Right hindlimb (tissue), 1 donor: ENCODE measurements at regions not wholly inside any gene's neighbourhood (a gene's known extent, or its start where the extent isn't known, plus 50 kb on each side); places are given as distances from the start of the nearest gene placed in this dataset.

Experiments
- DNase-seq: peaks from one replicate; pipeline ENCODE4 v3.0.0-alpha.2; 2018

GRCh38 chr12:89946518-89947135, 238.0 kb upstream of the ATP2B1 start:
- no peak for DNase-seq

GRCh38 chr12:89945123-89945522, 236.5 kb upstream of the ATP2B1 start:
- DNase-seq: no peak

GRCh38 chr12:89943463-89943862, 234.8 kb upstream of the ATP2B1 start:
- DNase-seq: no peak

- no peak for DNase-seq
Measured at GRCh38 chr12:89941436-89941835, 232.8 kb upstream of the ATP2B1 start.

- DNase-seq: no peak
Measured at GRCh38 chr12:89939522-89940215, 231.0 kb upstream of the ATP2B1 start.

GRCh38 chr12:89936631-89937030, 228.0 kb upstream of the ATP2B1 start:
- DNase-seq: no peak

GRCh38 chr12:89935850-89936249, 227.2 kb upstream of the ATP2B1 start:
- no peak for DNase-seq

- no peak for DNase-seq
Measured at GRCh38 chr12:89933911-89934310, 225.3 kb upstream of the ATP2B1 start.

- DNase-seq: no peak
Measured at GRCh38 chr12:89932954-89933353, 224.3 kb upstream of the ATP2B1 start.

GRCh38 chr12:89928467-89928866, 219.8 kb upstream of the ATP2B1 start:
- DNase-seq: no peak

- DNase-seq: no peak
Measured at GRCh38 chr12:89927226-89927698, 218.6 kb upstream of the ATP2B1 start.

GRCh38 chr12:89924191-89924590, 215.6 kb upstream of the ATP2B1 start:
- DNase-seq: no peak

GRCh38 chr12:89923091-89923490, 214.5 kb upstream of the ATP2B1 start:
- DNase-seq: no peak

GRCh38 chr12:89920866-89921265, 212.2 kb upstream of the ATP2B1 start:
- no peak for DNase-seq

- DNase-seq: no peak
Measured at GRCh38 chr12:89919241-89919906, 210.7 kb upstream of the ATP2B1 start.

GRCh38 chr12:89918172-89918846, 209.7 kb upstream of the ATP2B1 start:
- no peak for DNase-seq

- no peak for DNase-seq
Measured at GRCh38 chr12:89909753-89910152, 201.1 kb upstream of the ATP2B1 start.

- no peak for DNase-seq
Measured at GRCh38 chr12:89907659-89908058, 199.0 kb upstream of the ATP2B1 start.

GRCh38 chr12:89906824-89907223, 198.2 kb upstream of the ATP2B1 start:
- no peak for DNase-seq

- DNase-seq: no peak
Measured at GRCh38 chr12:89906178-89906577, 197.5 kb upstream of the ATP2B1 start.

- no peak for DNase-seq
Measured at GRCh38 chr12:89901906-89902642, 193.4 kb upstream of the ATP2B1 start.

- DNase-seq: no peak
Measured at GRCh38 chr12:89901319-89901718, 192.7 kb upstream of the ATP2B1 start.

GRCh38 chr12:89899651-89900050, 191.0 kb upstream of the ATP2B1 start:
- DNase-seq: no peak
